GM18508 (cell line): ENCODE measurements at regions not wholly inside any gene's neighbourhood (a gene's known extent, or its start where the extent isn't known, plus 50 kb on each side); places are given as distances from the start of the nearest gene placed in this dataset.

Experiments used
- ATAC-seq: cut with Tn5 transposase; IDR thresholded peaks from one replicate; pipeline ENCODE4 v1.9.1; 2021; ENCODE audit warnings: moderate number of reproducible peaks; ENCODE audit not compliant: insufficient read depth, unreplicated experiment

- no peak for ATAC-seq
These were observed 94.9 kb upstream of the SLC27A6 start for GRCh38 chr5:128870373-128870772.

- ATAC-seq, result no peak
These were observed 94.4 kb upstream of the SLC27A6 start for GRCh38 chr5:128870923-128871322.

GRCh38 chr5:128876569-128877382 lies 88.5 kb upstream of the SLC27A6 start:
- no peak for ATAC-seq

- no peak for ATAC-seq
These were observed 87.8 kb upstream of the SLC27A6 start for GRCh38 chr5:128877476-128877875.

GRCh38 chr5:128881502-128882018 lies 83.7 kb upstream of the SLC27A6 start:
- no peak for ATAC-seq

GRCh38 chr5:128885649-128886255 lies 79.5 kb upstream of the SLC27A6 start:
- ATAC-seq, result no peak

- ATAC-seq, result no peak
These were observed 70.2 kb upstream of the SLC27A6 start for GRCh38 chr5:128895122-128895521.

- no peak for ATAC-seq
These were observed 68.6 kb upstream of the SLC27A6 start for GRCh38 chr5:128896675-128897074.

GRCh38 chr5:128903550-128903949 lies 61.7 kb upstream of the SLC27A6 start:
- no peak for ATAC-seq

GRCh38 chr5:128904805-128905567 lies 60.3 kb upstream of the SLC27A6 start:
- no peak for ATAC-seq

GRCh38 chr5:128905568-128906110 lies 59.6 kb upstream of the SLC27A6 start:
- ATAC-seq, result peak; percentile 86

GRCh38 chr5:128913551-128913950 lies 51.7 kb upstream of the SLC27A6 start:
- peak; percentile 96 for ATAC-seq
